ENCODE measurements at regions not wholly inside any gene's neighbourhood (a gene's known extent, or its start where the extent isn't known, plus 50 kb on each side); places are given as distances from the start of the nearest gene placed in this dataset.

- Histone ChIP-seq H3K27me3 (ENCODE audit: insufficient read depth) (no peaks in the 10 kb centered on the region), H3K9me3 (no peaks in the 10 kb centered on the region), H3F3A (replicated peaks; ENCODE audit: insufficient read depth) (peaks cover 12% of the 10 kb centered on the region), H3K4me2 (no peak overlapping the region), H2AFZ (ENCODE audit: low read depth) (no peak overlapping the region), H3K4me1 (ENCODE audit: control insufficient read depth in 1 of 2, insufficient read depth in 2 of 2, low read depth in 1 of 2, low read length in 1 of 2) (peaks cover 7 to 13% of the 10 kb centered on the region in 2 experiments; a peak in 3 of 4 replicates), H3K4me3 (ENCODE audit: low read depth in 2 of 2, low read length in 1 of 2) (no peak overlapping the region), H3K9ac (no peak overlapping the region), H3K27ac (ENCODE audit: low read depth in 2 of 2, low read length in 1 of 2) (no peak overlapping the region), H3K36me3 (replicated peaks in 1 of 2; ENCODE audit: control insufficient read depth in 1 of 2, insufficient read depth in 2 of 2, low read length in 1 of 2) (no peaks in the 10 kb centered on the region), H3K79me2 (ENCODE audit: insufficient read depth) (no peaks in the 10 kb centered on the region), H4K20me1 (ENCODE audit: insufficient read depth) (no peaks in the 10 kb centered on the region), H3K9me2 (no peaks in the 10 kb centered on the region)
- no peak for DNase-seq
- TF ChIP-seq MAX (IDR thresholded peaks at IDR 0.05; ENCODE audit: low read depth) (no peak), RFX5 (IDR thresholded peaks at IDR 0.05; ENCODE audit: low read length) (no peak), IRF3 (IDR thresholded peaks at IDR 0.05; ENCODE audit: low read depth, low read length) (no peak), FOSL2 (IDR thresholded peaks at IDR 0.05; ENCODE audit: borderline replicate concordance, low read depth) (no peak), REST (IDR thresholded peaks at IDR 0.05; ENCODE audit: low read depth, low read length) (no peak), USF2 (IDR thresholded peaks at IDR 0.05; ENCODE audit: borderline replicate concordance, low read depth, low read length) (no peak), RCOR1 (IDR thresholded peaks at IDR 0.05; ENCODE audit: low read length) (no peak)
- 80% methylated on average over 2 of the region's 2 CpGs for WGBS (ENCODE audit: low lambda C conversion rate)
- ChIA-PET POLR2A (no interaction called here), CTCF (interaction anchor here (2.0 kb wide), 1 partner anchor 200 kb away, joined by 5 read pairs; no protein-coding TSS in a partner anchor)
These were observed 106.2 kb upstream of the ARMC2 start for GRCh38 chr6:108742041-108742440.

- Histone ChIP-seq H3K79me2 (ENCODE audit: insufficient read depth) (no peaks in the 10 kb centered on the region), H3K4me3 (ENCODE audit: low read depth in 2 of 2, low read length in 1 of 2) (no peak overlapping the region), H3F3A (replicated peaks; ENCODE audit: insufficient read depth) (no peaks in the 10 kb centered on the region), H3K4me2 (no peak overlapping the region), H3K9me3 (no peaks in the 10 kb centered on the region), H2AFZ (ENCODE audit: low read depth) (no peak overlapping the region), H3K27ac (ENCODE audit: low read depth in 2 of 2, low read length in 1 of 2) (no peak overlapping the region), H3K36me3 (replicated peaks in 1 of 2; ENCODE audit: control insufficient read depth in 1 of 2, insufficient read depth in 2 of 2, low read length in 1 of 2) (no peaks in the 10 kb centered on the region), H3K27me3 (ENCODE audit: insufficient read depth) (no peaks in the 10 kb centered on the region), H4K20me1 (ENCODE audit: insufficient read depth) (no peaks in the 10 kb centered on the region), H3K4me1 (ENCODE audit: control insufficient read depth in 1 of 2, insufficient read depth in 2 of 2, low read depth in 1 of 2, low read length in 1 of 2) (peaks cover 0 to 8% of the 10 kb centered on the region in 2 experiments; a peak in 1 of 4 replicates), H3K9me2 (no peaks in the 10 kb centered on the region), H3K9ac (no peak overlapping the region)
- CTCF ChIA-PET: no interaction called here
- WGBS (ENCODE audit: low lambda C conversion rate): 85% methylated on average over 8 of the region's 8 CpGs
- DNase-seq: no peak
- POLR2A ChIA-PET: no interaction called here
- no peak for TF ChIP-seq RFX5 (IDR thresholded peaks at IDR 0.05; ENCODE audit: low read length)
- no peak for TF ChIP-seq RXRA (IDR thresholded peaks at IDR 0.05; ENCODE audit: borderline replicate concordance, low read depth)
- TF ChIP-seq SMC3 (IDR thresholded peaks at IDR 0.05; ENCODE audit: low read depth, low read length): no peak
- TF ChIP-seq TEAD4 (IDR thresholded peaks at IDR 0.05; ENCODE audit: borderline replicate concordance, insufficient read depth): no peak
- no peak for TF ChIP-seq IRF3 (IDR thresholded peaks at IDR 0.05; ENCODE audit: low read depth, low read length)
- TF ChIP-seq, protein P1, sequence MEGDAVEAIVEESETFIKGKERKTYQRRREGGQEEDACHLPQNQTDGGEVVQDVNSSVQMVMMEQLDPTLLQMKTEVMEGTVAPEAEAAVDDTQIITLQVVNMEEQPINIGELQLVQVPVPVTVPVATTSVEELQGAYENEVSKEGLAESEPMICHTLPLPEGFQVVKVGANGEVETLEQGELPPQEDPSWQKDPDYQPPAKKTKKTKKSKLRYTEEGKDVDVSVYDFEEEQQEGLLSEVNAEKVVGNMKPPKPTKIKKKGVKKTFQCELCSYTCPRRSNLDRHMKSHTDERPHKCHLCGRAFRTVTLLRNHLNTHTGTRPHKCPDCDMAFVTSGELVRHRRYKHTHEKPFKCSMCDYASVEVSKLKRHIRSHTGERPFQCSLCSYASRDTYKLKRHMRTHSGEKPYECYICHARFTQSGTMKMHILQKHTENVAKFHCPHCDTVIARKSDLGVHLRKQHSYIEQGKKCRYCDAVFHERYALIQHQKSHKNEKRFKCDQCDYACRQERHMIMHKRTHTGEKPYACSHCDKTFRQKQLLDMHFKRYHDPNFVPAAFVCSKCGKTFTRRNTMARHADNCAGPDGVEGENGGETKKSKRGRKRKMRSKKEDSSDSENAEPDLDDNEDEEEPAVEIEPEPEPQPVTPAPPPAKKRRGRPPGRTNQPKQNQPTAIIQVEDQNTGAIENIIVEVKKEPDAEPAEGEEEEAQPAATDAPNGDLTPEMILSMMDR (IDR thresholded peaks at IDR 0.05): no peak
- no peak for TF ChIP-seq EP300 (IDR thresholded peaks at IDR 0.05; ENCODE audit: borderline replicate concordance in 1 of 2, low read depth in 1 of 2, low read length in 1 of 2)
These were observed 103.8 kb upstream of the ARMC2 start for GRCh38 chr6:108744244-108744972.
